Neural cell (in vitro differentiated cells): ENCODE measurements at regions not wholly inside any gene's neighbourhood (a gene's known extent, or its start where the extent isn't known, plus 50 kb on each side); places are given as distances from the start of the nearest gene placed in this dataset.
"Not testable (repeated sequence)": the region's sequence is repeated elsewhere in the genome, so short reads cannot be mapped to it uniquely, and the experiment has no call there.

Experiments used
- H2AFZ ChIP-seq: fragments of 200-600, 300-800 bp; sonication (generic), shearing (Covaris generic); 2 replicates; pipeline ENCODE4 v1.6.0; 2014; ENCODE audit warnings: low read depth, mild to moderate bottlenecking, antibody characterized with exemption, low read length, moderate library complexity
- H3F3A ChIP-seq: fragments of 200-600 bp; shearing (Covaris generic); 2 replicates; pipeline ENCODE4 v1.6.1; 2016; ENCODE audit warnings: mild to moderate bottlenecking, moderate library complexity, mixed read lengths, antibody characterized with exemption, low read length; ENCODE audit not compliant: insufficient read depth, poor library complexity, severe bottlenecking
- H3K27ac ChIP-seq: fragments of 200-600, 300-800 bp; sonication (generic), shearing (Covaris generic); 2 replicates; pipeline ENCODE4 v1.5.1; 2014; ENCODE audit warnings: mild to moderate bottlenecking, low read length, moderate library complexity
- H3K27me3 ChIP-seq: fragments of 300-800, 200-600 bp; sonication (generic), shearing (Covaris generic); 2 replicates; pipeline ENCODE4 v1.6.0; 2014; ENCODE audit warnings: mild to moderate bottlenecking, low read depth, low read length, moderate library complexity; ENCODE audit not compliant: insufficient read depth
- H3K36me3 ChIP-seq: fragments of 300-800, 200-600 bp; sonication (generic), shearing (Covaris generic); 2 replicates; pipeline ENCODE4 v1.5.1; 2014; ENCODE audit warnings: mild to moderate bottlenecking, antibody characterized with exemption, low read length, moderate library complexity; ENCODE audit not compliant: insufficient read depth
- H3K4me2 ChIP-seq: fragments of 300-800, 200-600 bp; sonication (generic), shearing (Covaris generic); 2 replicates; pipeline ENCODE4 v1.6.0; 2014; ENCODE audit warnings: mild to moderate bottlenecking, low read length
- H3K4me3 ChIP-seq: fragments of 300-800, 200-600 bp; sonication (generic), shearing (Covaris generic); 2 replicates; pipeline ENCODE4 v1.5.1; 2014; ENCODE audit warnings: mild to moderate bottlenecking, low read length, moderate library complexity
- H3K79me2 ChIP-seq: fragments of 200-600 bp; shearing (Covaris generic); replicated peaks from 2 replicates; pipeline ENCODE4 v1.6.0; 2014; ENCODE audit warnings: mild to moderate bottlenecking, low read length, moderate library complexity; ENCODE audit not compliant: insufficient read depth
- H3K9ac ChIP-seq: fragments of 300-800, 200-600 bp; sonication (generic), shearing (Covaris generic); 2 replicates; pipeline ENCODE4 v1.6.1; 2016; ENCODE audit warnings: mild to moderate bottlenecking, low read length, mixed read lengths
- H3K9me2 ChIP-seq: fragments of 200-600 bp; shearing (Covaris generic); 2 replicates; pipeline ENCODE4 v1.6.1; 2016; ENCODE audit warnings: mild to moderate bottlenecking, low read length, mixed read lengths; ENCODE audit not compliant: insufficient read depth
- H3K9me3 ChIP-seq: fragments of 200-600, 300-800 bp; sonication (generic), shearing (Covaris generic); 2 replicates; pipeline ENCODE4 v1.6.1; 2016; ENCODE audit warnings: mild to moderate bottlenecking, mixed run types, low read length, moderate library complexity, mixed read lengths
- H4K20me1 ChIP-seq: fragments of 200-600 bp; shearing (Covaris generic); 2 replicates; pipeline ENCODE4 v1.6.1; 2016; ENCODE audit warnings: mild to moderate bottlenecking, mixed run types; ENCODE audit not compliant: insufficient read depth
- CTCF ChIP-seq: fragments of 450-650 bp; IDR thresholded peaks from 2 replicates; pipeline ENCODE4 v1.5.1; 2014; ENCODE audit warnings: antibody characterized with exemption, mild to moderate bottlenecking, moderate library complexity; ENCODE audit not compliant: poor library complexity, severe bottlenecking
- EP300 ChIP-seq: fragments of 450-650 bp; conservative IDR thresholded peaks from 2 replicates; pipeline ENCODE4 v1.6.1; 2014; ENCODE audit warnings: antibody characterized with exemption, mild to moderate bottlenecking, moderate library complexity; ENCODE audit not compliant: poor library complexity, severe bottlenecking
- EZH2 ChIP-seq: fragments of 200-600, 300-800 bp; shearing (Covaris generic), sonication (generic); IDR thresholded peaks from 2 replicates; pipeline ENCODE4 v1.6.1; 2014; ENCODE audit warnings: antibody characterized with exemption, low read length, borderline replicate concordance, mild to moderate bottlenecking; ENCODE audit not compliant: insufficient read depth, poor library complexity, severe bottlenecking
- MXI1 ChIP-seq: fragments of 450-650 bp; conservative IDR thresholded peaks from 2 replicates; pipeline ENCODE4 v1.6.1; 2014; ENCODE audit warnings: antibody characterized with exemption, mild to moderate bottlenecking; ENCODE audit not compliant: poor library complexity, severe bottlenecking
- POLR2AphosphoS5 ChIP-seq: IDR thresholded peaks from 2 replicates; pipeline ENCODE4 v1.6.1; 2012
- RAD21 ChIP-seq: fragments of 450-650 bp; conservative IDR thresholded peaks from 2 replicates; pipeline ENCODE4 v1.6.1; 2014; ENCODE audit warnings: antibody characterized with exemption, mild to moderate bottlenecking, moderate library complexity
- SMC3 ChIP-seq: fragments of 450-650 bp; conservative IDR thresholded peaks from 2 replicates; pipeline ENCODE4 v1.6.1; 2014; ENCODE audit warnings: antibody characterized with exemption, mild to moderate bottlenecking, moderate library complexity; ENCODE audit not compliant: poor library complexity
- TAF1 ChIP-seq: IDR thresholded peaks from 2 replicates; pipeline ENCODE4 v1.6.1; 2012; ENCODE audit warnings: low read depth
- TF ChIP-seq, protein P1 (sequence below): IDR thresholded peaks from 2 replicates; pipeline ENCODE4 v1.6.1; 2012; ENCODE audit warnings: borderline replicate concordance

DNA sequence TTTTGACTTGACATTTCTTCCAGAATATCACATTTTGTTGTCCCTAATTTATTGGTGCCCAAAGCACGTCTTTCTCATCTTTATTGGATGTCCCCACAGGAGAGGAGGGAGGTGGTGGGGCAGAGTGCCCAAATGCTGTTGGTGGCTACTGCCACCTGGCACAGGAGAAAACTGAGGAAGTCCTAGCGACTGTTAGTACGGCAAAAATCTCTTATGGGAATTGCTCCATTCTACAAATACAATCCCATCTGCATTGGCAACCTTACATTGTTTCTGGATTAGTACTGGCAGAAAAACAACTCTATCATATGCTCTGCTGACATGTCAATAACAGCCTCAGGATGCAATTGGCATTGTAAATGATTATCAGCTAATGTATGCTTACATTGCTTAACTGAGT is 235.4 kb upstream of the IRAK1BP1 start:
- no peaks in the 10 kb centered on the region for H3F3A ChIP-seq
- TF ChIP-seq POLR2AphosphoS5 (no peak), RAD21 (no peak), EZH2 (no peak), TAF1 (no peak), MXI1 (no peak), SMC3 (no peak), EP300 (no peak), CTCF (no peak)
- TF ChIP-seq, protein P1, sequence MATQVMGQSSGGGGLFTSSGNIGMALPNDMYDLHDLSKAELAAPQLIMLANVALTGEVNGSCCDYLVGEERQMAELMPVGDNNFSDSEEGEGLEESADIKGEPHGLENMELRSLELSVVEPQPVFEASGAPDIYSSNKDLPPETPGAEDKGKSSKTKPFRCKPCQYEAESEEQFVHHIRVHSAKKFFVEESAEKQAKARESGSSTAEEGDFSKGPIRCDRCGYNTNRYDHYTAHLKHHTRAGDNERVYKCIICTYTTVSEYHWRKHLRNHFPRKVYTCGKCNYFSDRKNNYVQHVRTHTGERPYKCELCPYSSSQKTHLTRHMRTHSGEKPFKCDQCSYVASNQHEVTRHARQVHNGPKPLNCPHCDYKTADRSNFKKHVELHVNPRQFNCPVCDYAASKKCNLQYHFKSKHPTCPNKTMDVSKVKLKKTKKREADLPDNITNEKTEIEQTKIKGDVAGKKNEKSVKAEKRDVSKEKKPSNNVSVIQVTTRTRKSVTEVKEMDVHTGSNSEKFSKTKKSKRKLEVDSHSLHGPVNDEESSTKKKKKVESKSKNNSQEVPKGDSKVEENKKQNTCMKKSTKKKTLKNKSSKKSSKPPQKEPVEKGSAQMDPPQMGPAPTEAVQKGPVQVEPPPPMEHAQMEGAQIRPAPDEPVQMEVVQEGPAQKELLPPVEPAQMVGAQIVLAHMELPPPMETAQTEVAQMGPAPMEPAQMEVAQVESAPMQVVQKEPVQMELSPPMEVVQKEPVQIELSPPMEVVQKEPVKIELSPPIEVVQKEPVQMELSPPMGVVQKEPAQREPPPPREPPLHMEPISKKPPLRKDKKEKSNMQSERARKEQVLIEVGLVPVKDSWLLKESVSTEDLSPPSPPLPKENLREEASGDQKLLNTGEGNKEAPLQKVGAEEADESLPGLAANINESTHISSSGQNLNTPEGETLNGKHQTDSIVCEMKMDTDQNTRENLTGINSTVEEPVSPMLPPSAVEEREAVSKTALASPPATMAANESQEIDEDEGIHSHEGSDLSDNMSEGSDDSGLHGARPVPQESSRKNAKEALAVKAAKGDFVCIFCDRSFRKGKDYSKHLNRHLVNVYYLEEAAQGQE: no peak
- H3K9me2 ChIP-seq: no peaks in the 10 kb centered on the region
- no peak overlapping the region for H3K9ac ChIP-seq
- H3K9me3 ChIP-seq: no peaks in the 10 kb centered on the region
- no peaks in the 10 kb centered on the region for H3K27me3 ChIP-seq
- H2AFZ ChIP-seq: no peak overlapping the region
- no peak overlapping the region for H3K4me3 ChIP-seq
- no peaks in the 10 kb centered on the region for H4K20me1 ChIP-seq
- H3K36me3 ChIP-seq: no peaks in the 10 kb centered on the region
- H3K27ac ChIP-seq: no peak overlapping the region
- H3K4me2 ChIP-seq: no peak overlapping the region
- H3K79me2 ChIP-seq: no peaks in the 10 kb centered on the region

DNA sequence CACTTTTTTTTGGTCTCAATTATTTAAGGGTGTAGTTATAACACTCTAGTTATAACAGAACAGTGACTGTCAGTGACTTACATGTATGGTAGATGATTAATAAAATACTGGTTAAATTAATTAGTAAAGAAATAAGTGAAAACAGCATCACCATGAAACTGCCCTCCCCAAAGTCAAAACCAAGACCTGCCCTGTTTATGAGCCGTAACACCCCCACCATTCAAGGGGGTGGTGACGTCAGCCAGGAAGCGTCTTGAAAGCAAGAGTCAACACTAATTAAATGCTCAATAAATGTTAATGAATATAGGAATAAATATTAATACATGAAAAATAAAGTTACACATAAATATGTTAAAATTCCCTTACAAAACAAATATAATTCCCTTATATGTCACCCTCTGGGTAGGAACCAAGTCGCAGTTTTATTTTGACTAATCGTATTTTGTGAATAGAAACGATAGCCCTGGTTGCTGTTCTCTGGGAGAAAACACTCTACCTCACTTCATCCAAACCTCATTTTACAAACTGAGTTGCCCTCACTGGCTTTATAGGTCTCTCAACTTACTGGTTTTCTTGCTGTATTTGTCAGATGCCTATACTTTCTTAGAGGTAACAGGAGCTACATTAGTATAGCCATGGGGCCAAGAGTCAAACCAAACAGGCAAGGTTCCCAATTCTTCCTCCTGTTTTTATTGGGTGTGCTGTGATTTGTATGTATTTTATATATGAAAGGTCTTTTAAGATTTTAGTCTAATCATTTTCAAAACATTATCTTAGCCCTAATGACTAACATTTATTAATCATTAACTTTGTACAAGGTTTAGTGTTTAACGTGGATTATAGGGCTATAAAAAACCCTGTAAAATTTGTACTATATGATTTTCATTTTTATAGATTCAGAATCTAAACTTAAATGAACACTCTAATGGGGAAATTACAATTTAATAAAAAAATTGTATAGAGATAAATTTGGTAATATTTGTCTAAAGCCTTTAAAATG is 227.9 kb upstream of the IRAK1BP1 start:
- Histone ChIP-seq H3K9me2 (no peaks in the 10 kb centered on the region), H3K79me2 (no peaks in the 10 kb centered on the region), H2AFZ (no peak overlapping the region), H3K27ac (no peak overlapping the region), H3K36me3 (no peaks in the 10 kb centered on the region), H3F3A (no peaks in the 10 kb centered on the region), H4K20me1 (no peaks in the 10 kb centered on the region), H3K27me3 (no peaks in the 10 kb centered on the region), H3K9me3 (no peaks in the 10 kb centered on the region), H3K4me2 (no peak overlapping the region), H3K4me3 (no peak overlapping the region), H3K9ac (no peak overlapping the region)
- TF ChIP-seq EZH2 (no peak), RAD21 (no peak), TAF1 (no peak), POLR2AphosphoS5 (no peak)
- TF ChIP-seq, protein P1: no peak

- not testable (repeated sequence) for H3K9ac ChIP-seq, H3K27ac ChIP-seq, H3K27me3 ChIP-seq, H3K79me2 ChIP-seq, H3K9me3 ChIP-seq, H4K20me1 ChIP-seq, H3K4me2 ChIP-seq, H3K9me2 ChIP-seq, H3F3A ChIP-seq, H3K36me3 ChIP-seq, H3K4me3 ChIP-seq, H2AFZ ChIP-seq
Observed at GRCh38 chr6:78643976-78644375, 223.4 kb upstream of the IRAK1BP1 start.
